ENCODE measurements at regions not wholly inside any gene's neighbourhood (a gene's known extent, or its start where the extent isn't known, plus 50 kb on each side); places are given as distances from the start of the nearest gene placed in this dataset.
A peak's percentile ranks its signal among the peaks of the same experiment; 100 is the strongest.

DNA sequence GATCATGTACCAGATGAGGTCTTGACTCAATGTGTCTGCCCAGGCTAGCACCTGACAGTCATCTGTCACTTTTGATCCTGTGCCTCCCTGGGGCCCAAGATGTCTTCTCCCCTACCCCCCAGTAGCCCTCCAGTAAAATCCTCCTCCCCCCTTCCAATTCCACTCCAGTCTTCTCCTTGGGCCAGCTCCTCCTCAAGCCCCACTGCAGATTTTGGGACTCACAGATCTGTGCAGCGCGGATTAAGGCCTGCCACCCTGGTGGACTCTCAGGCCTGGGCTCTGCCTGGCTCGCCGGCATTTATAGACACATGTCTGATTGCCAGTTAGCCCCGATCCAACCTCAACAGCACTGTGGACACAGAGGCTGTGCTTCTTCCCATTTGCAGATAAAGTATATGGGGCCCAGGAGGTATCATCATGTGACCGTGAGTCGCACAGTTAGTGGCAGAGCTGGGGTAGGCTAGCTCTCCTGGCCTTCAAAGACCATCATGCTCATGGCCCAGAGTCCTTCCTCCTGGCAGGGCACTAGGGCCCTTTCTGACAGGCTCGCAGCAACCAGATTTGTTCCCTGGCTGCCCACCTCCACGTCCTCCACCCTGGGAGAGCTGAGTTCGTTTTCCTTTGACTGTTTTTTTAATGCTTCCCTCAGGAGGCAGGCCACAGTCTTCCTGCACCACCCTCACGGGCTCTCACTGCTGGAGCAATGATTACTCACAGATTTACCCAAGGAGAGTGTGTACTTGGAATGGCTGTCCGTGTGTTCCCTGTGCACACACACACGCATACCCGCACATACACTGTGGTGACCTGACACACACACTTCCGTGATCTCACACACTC, 98.3 kb upstream of the DIO3 start:
- no peak for DNase-seq

DNA sequence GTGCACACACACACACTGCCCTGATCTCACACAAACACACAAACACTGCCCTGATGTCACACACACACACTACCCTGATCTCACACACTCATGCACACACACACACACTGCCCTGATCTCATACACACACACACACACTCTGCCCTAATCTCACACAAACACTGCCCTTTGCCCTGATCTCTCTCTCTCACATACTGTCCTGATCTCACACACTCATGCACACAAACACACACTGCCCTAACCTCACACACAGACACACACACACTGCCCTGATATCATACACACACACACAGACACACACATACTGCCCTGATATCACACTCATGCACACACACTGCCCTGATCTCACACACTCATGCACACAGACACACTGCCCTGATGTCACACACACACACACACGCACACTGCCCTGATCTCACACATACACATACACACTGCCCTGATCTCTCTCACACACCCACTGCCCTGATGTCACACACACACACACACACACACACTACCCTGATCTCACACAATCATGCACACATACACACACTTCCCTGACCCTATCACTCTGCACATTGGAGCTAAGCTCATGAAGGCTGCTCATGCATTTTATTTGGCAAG, 97.6 kb upstream of the DIO3 start:
- DNase-seq = no peak

DNA sequence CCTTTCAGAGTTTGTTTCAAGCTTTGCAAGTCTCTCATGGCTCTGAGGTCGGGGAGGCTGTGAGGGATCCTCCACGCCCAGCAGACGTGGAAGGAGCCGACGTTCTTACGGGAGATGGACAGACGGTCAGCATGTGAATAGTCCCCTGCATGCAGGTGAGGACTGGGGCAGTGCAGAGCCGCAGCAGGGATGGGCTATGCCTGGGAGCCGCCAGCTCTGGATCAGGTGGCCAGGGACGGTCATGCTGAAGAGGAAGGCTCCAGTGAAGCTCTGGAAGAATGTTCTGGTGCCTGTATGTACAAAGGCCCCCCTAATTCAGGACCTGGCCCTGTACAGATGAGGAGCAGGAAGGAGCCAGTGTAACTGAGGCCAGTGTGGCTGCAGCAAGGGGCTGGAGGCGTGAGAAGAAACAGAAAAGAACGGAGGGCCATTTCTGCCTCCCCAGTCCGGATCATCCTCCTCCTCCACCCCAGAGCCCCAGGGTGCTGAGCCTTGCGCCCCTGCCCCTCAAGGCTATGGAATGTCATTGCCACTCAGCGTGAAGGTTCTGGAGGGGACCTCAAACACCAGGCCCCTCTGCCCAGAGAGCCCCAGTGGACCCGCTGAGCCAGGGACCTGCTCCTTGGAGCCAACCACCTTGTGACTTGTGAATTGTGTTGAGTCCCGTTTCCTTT, 96.8 kb upstream of the DIO3 start:
- no peak for DNase-seq

DNA sequence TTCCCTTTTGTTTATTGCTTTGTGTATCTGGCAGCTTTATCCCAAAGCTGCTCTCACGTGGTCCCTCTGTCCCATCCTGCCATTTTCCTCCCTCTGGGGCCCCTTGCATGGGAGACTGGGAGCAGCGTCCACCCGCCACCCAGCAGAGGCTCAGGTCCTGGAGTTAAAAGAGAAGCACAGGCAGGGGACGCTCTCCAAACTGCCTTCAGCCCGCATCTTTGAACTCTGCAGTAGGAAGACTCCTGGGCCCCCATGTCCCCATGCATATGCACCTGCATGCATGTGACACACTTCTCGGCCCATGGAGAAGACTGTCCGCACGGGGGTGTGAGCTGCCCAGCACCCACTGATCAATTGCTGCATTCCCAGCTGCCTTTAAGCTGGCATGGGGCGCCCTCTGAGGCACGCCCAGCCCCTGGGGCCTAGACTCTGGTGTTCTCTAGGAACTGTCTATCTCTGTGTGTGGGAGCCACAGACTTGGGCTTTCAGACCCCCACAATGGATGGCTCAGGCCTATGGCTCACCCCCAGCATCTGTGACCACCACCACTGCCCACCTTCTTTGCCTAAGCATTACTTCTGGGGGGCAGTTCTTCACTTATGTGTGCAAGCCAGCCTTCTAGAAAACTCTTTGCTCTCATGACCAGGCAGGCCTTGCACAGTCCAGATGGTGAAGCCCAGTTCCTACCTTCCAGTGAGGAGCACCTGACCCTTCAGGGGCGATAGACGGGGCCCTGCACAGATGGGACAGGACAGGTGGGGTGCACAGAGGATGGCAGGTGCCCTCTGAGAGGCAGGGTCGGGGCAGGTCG, 96.1 kb upstream of the DIO3 start:
- no peak for DNase-seq

DNA sequence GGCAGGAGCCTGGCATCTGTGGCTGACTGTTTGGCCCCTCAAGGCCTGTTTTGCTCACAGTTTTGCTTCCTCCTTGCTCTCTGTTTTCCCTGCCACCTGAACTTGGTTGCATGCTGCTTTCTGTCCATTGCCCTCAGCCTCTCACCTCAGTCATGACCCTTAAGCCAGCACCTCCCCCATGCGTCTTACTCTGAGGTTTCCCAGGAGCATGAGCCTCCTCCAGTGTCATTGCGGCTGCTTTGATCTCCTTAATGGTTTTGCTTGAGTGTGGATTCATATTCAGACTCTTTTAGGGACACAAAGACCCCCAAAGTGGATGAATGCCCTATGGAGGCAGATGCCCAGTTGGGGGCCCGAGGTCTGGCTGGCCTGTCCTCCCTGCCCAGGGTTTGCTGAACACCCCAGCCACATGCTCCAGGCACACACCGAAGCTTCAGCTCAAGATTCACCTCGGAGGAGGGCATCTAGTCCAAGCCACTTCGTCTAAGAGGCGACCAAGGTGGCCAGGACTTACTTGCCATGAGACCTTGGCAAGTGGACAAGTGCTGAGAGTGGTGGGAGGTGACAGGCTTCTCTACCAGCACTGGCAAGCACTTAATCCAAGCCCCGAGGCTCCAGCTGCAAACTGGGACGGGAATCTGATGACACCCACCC, 95.4 kb upstream of the DIO3 start:
- no peak for DNase-seq

DNA sequence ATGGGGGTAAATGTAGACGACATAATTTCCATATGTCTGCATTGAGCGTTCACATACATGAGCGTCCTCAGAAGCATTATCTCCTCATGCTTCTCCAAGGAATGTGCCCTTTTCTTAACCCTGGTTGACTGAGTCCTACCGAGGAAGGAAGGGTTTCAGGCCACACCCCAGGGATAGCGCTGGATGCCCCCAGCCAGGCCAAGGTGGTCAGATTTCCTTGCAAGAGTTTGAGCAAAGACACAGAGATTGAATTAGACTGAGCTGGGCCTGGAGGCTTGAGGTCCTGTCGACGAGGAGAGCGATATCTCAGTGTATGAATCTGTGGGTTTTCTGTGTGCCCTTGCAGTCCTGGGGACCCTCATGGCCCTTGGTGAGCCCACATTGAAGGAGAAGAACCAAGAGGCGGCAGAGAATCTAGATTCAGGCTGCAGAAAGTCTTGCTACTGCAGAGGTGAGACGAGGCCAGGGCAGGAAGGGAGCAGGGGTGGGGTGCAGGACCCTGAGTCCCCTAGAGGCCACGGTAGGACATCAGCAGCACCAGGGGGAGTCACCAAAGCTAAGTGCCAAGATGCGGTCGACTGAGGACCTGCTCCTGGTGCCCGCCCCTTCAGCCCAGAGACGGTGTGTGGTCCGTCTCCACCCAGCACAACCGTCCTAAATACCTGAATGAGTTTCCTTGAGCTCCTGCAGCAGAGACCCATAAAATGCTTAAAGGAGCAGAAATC, 94.7 kb upstream of the DIO3 start:
- DNase-seq = no peak

DNA sequence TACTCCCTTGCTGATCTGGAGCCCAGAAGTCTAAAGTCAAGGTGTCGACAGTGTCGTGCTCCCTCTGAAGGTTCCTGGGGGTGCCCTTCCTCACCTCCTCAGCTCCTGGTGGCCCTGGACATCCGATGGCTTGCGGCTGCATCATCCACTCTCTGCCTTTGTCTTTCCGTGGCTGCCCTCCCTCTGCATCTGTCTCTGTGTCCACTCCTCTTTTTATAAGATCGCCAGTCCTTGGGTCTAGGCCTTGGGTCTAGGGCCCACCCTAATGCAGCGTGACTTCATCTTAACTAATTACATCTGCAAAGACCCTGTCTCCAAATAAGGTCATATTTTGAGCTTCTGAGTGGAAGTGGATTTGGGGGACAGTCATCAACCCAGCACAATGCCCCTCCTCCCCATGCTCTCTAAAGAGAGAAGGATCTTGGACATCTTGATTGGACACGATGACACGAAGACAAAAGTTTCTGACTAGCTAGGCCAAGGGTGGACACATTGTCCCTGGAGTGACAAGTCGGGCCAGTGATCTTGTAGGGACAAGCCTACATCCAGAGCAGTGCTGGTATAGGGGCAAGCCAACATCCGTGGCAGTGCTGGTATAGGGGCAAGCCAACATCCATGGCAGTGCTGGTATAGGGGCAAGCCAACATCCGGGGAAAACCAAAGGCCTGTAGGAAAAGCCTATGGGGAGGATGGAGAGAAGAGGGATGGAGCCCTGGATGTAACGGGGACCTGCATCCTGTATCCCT, 93.9 kb upstream of the DIO3 start:
- DNase-seq = no peak

DNA sequence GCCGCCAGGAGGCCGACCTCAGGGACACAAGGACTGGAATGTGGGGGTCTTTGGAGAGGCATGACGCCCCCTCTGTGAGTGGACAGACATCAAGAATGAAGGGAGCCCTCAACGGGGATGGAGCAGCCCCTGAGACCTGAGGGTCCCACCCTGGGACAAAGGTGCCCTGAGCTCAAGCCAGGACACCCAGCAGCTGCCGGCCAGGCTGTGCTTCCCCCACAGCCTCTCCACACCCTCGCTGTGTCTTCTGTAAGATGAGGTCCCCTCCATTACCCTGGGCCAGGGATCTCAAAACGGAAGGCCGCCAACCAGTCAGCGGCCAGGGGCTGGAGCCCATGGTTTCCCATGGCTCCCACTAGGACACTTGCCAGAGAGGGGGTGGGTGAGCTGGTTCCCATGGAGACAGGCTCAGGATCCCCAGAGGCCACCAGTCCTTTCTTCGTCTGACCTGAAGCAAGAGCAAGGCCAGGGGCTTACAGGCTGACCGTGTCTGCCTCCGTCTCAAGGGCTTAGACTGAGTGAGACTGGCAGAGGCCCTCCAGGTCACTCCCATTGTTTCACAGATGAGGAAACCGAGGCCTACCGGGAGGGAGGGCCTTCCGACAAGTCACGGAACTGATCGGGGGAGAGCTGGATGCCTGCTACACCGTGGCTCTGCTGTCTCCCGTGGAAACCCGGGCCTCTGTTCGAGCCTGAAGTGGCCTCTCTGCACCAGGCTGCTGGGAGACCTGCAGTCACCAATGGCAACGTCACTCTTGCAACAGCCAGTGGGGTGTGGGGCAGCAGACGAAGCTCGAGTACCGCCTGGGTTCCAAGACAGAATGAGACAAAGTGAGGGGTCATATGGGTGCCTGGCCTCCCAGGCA, 91.7 kb upstream of the DIO3 start:
- DNase-seq = no peak

DNA sequence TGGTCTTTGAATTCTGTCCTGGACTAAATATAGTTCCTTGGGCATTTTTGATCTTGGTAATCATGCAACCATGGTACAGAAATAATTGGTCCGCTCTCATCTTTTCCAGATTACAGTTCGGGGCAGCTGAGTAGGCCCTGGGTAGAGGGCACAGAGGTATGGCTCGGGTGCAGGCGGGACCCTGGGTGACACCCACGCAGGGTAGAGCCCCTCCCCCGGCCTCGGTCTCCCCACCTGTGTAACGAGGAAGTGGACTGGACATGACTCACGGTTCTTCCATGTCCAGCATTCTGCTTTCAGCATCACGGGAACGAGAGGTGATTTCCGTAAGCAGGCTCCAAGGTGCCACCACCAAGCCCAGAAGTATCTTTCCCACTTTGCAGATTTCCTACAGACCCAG, 91.0 kb upstream of the DIO3 start:
- DNase-seq = no peak

DNA sequence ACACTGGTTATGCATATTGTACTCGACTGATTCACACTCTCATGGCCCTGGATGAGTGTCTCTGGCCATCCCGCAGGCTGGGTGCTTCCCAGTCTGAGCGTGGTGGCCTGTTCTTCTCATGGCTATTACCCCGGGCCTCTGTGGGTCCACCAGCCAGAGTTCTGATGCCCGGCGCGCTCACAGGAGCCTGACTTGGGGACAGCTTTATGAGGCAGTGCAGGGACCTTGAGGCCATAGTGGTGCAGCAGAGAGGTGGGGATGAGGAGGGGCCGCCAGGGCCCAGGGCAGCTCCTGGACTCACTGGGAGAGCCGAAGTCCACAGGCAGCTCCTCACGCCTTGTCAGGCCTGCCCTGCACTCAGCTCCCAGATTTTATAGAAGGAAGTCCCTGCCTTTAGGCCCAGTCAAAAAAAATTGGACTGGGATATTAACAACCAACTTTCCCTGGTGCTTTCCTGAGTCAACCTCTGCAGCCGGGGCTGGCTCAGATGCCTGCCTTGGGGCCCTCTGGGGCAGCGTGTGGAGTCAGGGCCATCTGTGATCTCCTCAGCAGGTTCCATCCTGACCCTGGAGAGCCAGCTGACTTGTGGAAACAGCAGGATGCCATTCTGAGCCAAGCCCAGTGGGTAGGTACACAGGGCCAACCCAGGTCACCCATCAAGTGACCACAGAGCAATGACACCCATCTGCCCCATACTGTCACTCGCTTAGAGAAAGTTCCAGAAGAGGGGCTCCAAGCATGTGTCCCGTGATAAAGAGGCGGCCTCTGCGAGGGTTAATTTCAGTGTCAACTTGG, 89.4 kb upstream of the DIO3 start:
- no peak for DNase-seq

DNA sequence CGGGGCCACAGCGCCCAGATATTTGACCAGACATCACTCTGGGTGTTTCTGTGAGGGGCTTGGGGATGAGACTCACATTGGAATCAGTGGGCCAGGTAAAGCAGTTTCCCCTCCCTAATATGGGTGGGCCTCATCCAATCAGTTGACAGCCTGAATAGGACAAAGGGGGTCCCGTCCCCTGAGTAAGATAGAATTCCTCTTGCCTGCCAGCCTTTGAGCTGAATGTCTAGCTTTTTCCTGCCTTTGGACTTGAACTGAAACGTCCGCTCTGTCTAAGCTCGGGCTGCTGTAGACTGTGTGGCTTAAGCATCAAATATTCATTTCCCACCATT, 88.8 kb upstream of the DIO3 start:
- no peak for DNase-seq

DNA sequence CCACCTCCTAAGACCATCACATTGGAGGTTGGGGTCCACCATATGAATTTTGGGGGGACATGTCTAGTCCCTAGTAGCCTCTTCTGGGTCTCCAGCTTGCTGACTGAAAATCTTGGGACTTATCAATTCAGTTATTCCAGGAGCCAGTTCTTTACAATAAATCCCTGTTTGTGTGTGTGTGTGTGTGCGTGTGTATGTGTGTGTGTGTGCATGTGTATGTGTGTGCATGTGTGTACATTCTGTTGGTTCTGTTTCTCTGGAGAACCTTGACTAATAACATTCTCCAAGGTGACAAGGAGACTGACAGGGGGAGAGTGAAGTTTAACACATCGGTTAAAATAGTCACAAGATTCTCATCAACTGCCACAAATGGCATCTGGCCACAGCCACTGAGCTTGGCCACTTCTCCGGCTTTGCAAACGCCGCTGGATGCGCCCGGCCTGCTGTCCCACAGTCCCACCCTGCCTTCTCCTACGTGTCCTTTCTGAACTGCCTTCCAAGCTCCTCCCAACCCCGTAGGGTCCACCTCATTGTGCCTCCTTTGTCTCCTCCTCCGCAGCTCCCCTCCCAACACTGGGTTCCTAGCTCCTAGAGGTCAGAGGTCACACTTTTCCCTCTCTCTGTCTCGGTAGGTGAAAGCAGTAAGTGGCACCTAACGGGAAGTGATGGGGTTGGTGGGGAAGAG, 88.1 kb upstream of the DIO3 start:
- no peak for DNase-seq

DNA sequence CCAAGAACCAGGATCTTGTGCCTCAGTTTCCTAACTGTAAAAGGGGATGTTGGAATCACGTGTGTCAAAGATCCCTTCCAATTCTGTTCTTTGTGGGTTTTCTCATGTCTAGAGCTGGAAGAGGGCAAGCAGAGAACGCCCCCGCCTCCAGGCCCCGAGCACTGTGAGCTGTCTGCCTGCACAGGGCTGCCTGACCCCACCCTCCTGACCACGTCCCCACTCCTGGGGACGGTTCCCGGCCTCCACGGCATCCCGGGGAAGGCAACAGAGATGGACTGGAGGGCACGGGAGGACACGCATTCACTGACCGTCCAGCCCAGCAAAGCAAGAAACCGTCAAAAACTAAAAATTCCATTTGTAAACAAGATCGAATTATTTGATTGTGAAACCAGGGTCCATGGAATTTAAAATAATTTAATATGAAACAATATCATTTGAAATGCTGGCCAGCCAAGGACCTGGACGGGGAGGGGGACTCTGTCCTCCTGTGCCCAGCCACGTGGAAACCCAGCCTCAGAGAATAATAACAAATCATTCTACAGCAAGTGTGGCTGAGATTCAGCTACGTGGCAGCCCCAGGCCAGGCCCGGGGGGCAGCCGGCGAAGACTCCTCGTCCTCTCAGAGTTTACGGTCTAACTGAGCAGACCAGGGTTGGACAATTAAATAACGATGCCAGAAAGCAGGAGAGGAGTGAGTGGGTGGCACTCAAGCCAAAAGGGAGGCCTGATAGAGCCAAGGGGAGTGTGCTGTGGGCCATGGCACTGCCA, 87.3 kb upstream of the DIO3 start:
- no peak for DNase-seq

DNA sequence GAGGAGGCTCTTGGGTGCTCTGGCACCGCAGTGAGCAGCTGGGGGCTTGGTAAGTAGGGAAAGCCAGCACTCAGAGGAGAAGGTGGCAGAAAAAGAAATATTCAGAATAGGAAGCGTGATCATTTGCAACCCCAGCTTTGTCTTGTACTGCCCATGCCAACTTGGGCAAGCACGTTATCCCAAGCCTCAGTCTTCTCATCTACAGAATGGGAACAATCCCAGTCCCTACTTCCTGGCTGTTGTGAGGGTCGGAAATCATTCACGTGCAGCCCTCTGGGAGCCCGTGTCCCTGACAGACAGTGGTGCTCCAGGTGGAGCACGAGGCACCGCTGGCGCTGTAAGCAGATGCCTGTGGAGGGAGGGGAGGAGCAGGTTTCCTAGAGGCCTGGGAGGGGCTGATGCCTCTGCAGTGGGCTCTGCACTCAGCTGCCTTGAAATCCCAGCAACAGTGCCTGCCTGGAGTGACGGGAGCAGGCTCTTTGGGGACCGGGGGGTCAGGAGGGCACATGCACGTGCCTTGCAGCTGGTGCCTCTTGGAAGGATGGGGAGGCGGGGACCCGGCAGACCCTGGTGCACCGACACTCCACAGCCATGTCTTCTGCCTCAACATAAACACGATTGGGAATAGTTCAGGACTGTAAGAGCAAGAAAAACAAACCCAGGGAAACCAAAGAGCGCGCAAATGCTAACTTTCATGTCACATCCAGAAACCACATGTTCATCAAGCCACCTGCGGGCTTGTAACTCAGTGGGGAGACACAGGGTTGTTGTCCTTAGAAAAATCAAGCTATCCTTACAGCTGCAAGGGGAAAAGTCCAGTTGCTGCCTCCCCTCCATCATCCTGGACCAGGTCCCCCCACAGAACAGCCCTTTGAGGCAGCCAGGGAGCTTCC, 86.5 kb upstream of the DIO3 start:
- DNase-seq = no peak

DNA sequence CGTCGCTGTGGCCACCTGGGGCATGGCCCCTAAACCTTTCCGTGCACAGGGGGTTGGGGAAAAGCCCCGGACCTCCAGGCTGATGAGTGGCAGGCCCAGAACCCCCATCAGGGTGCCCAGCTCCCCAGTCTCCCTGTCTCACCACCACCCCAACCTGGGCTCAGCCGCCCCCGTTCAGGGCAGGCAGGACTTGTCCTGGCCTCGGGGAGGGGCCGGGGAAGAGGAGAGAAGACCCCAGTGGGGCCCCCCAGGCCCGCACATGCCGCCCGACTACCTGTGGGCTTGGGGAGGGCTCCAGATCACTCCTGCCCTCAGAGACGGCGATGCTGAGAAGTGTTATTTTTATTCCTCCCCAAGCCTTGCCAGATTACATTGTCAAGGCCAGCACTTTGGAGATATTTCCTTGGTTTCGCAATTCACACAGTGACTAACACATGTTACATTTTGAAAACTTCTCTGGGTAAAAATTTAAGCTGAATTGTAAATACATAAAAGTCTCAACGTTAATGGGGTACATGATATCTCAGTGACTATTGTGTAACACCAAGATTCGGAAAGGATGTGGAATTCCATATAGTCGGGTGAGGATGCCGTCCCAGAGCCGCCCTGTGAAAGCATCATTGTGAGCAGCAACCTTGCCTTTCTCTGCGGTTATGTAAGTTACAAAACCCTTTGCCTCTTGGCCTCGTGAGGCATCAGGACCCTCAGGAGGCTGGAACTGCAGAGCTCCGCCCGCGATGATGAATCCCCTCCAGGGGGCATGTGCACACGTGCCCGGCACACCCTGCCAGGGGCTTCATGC, 85.6 kb upstream of the DIO3 start:
- peak; percentile 73 for DNase-seq

DNA sequence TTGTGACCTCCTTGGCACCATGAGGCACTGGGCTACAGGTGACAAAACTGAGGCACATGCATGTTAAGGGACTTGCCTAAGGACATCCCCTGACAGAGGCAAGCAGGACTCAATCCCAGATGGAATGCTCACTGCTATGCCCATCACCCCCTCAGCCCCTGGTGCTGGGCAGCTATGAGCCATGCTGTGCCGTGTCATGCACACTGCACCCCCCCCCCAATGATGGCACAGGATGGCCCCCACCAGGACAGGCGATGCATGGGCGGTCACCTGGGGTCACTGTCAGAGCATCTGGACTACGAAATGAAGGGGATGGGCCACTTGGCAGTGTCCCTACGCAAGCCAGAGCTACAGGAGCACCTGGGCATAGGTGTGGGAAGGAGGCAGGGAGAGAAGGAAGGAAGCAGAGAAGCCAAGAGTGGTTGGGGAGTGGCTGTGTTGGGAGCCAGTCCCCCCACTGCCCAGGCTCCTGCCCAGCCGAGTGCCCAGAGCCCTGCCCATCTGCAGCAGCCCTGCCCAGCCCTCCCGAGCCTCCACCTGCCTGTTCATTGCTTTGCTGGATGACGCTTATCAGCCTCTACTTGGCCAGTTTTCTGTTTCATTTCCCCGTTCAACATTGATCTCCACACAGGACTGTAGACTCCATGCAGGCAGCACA, 84.9 kb upstream of the DIO3 start:
- no peak for DNase-seq

All from fibroblast of skin of right quadriceps (primary cell).